HepG2 (cell line): ENCODE measurements at regions not wholly inside any gene's neighbourhood (a gene's known extent, or its start where the extent isn't known, plus 50 kb on each side); places are given as distances from the start of the nearest gene placed in this dataset.

Experiments used
- ATAC-seq: fragments of 200-7000 bp; cut with Tn5 transposase; 3 replicates; pipeline ENCODE4 v1.9.1; 2020; ENCODE audit warnings: mild to moderate bottlenecking, moderate library complexity
- BruUV-seq: library from RNA; stranded (reverse); fragments of 400-500 nt; replicated peaks from 2 replicates; lab custom pipeline; 2021; lab: Mats Ljungman, UMichigan
- CTCF ChIA-PET: fragments of 300-600 bp; formaldehyde crosslinking; extraction: SDS; loops from one replicate; lab custom pipeline; 2021; ENCODE audit warnings: low total read pairs, inconsistent platforms, low intra/inter-chr PET ratio; lab: Yijun Ruan, JAX
- POLR2A ChIA-PET: fragments of 350-600 bp; sonication (Branson Sonifier 250); formaldehyde crosslinking; loops from one replicate; lab custom pipeline; 2020; ENCODE audit warnings: antibody characterized with exemption, inconsistent platforms; lab: Yijun Ruan, JAX
- DNase-seq: peaks from one replicate; pipeline ENCODE4 v3.0.0-alpha.2; 2015; ENCODE audit warnings: low spot score
- FAIRE-seq: peaks from 3 replicates; lab custom pipeline; 2011; peaks lifted over from hg19 to GRCh38; lab: Jason Lieb, UNC
- H2AFZ ChIP-seq: one replicate; pipeline ENCODE4 v1.6.1; 2011; ENCODE audit warnings: low read length, inconsistent platforms
- H3K27ac ChIP-seq: fragments of 300-600 bp; 3 replicates; pipeline ENCODE4 v1.8.0; 2011; ENCODE audit warnings: mixed run types, mild to moderate bottlenecking, mixed read lengths, low read length, inconsistent platforms; ENCODE audit not compliant: insufficient read depth; ENCODE audit errors: extremely low read length
- H3K27me3 ChIP-seq, 2 experiments: fragments of 200-600 bp in 1 of 2; 2 replicates in 1 of 2; 3 replicates in 1 of 2; pipeline versions ENCODE4 v1.6.0 to v1.8.0; 2011; ENCODE audit warnings: low read length in 2 of 2, mild to moderate bottlenecking in 2 of 2, moderate library complexity in 2 of 2, inconsistent platforms in 1 of 2; ENCODE audit not compliant: insufficient read depth in 2 of 2, control insufficient read depth in 1 of 2
- H3K36me3 ChIP-seq, 2 experiments: fragments of 200-600 bp in 1 of 2; replicated peaks in 1 of 2; 2 replicates in 1 of 2; 3 replicates in 1 of 2; pipeline versions ENCODE4 v1.5.1 to v1.8.0; 2011; ENCODE audit warnings: low read length in 2 of 2, inconsistent platforms in 1 of 2; ENCODE audit not compliant: insufficient read depth in 2 of 2, control insufficient read depth in 1 of 2
- H3K4me1 ChIP-seq: 2 replicates; pipeline ENCODE4 v1.5.1; 2012; ENCODE audit warnings: low read length, inconsistent platforms; ENCODE audit not compliant: insufficient read depth
- H3K4me2 ChIP-seq: 2 replicates; pipeline ENCODE4 v1.6.0; 2011; ENCODE audit warnings: low read depth, low read length, inconsistent platforms
- H3K4me3 ChIP-seq, 3 experiments: fragments of 200-600 bp in 1 of 3; sonication (generic), shearing (Covaris generic) in 1 of 3; replicated peaks in 1 of 3; 2 replicates each; pipeline ENCODE4 v1.5.1; 2011 to 2016; ENCODE audit warnings: low read length in 3 of 3, inconsistent platforms in 2 of 3, low read depth in 2 of 3, mild to moderate bottlenecking in 2 of 3, control low read depth in 1 of 3, mixed read lengths in 1 of 3; ENCODE audit not compliant: insufficient read depth in 1 of 3
- H3K79me2 ChIP-seq: one replicate; pipeline ENCODE4 v1.6.1; 2011; ENCODE audit warnings: low read length, inconsistent platforms; ENCODE audit not compliant: insufficient read depth
- H3K9ac ChIP-seq: 2 replicates; pipeline ENCODE4 v1.6.0; 2011; ENCODE audit warnings: mild to moderate bottlenecking, low read depth, low read length, inconsistent platforms; ENCODE audit not compliant: insufficient read depth
- H3K9me3 ChIP-seq: 2 replicates; pipeline ENCODE4 v1.5.1; 2012; ENCODE audit warnings: mild to moderate bottlenecking, low read length
- H4K20me1 ChIP-seq: 2 replicates; pipeline ENCODE4 v1.6.0; 2011; ENCODE audit warnings: inconsistent platforms, mild to moderate bottlenecking, low read length, moderate library complexity; ENCODE audit not compliant: insufficient read depth
- CHD4 ChIP-seq: fragments of 200-600 bp; sonication (generic); IDR thresholded peaks from 2 replicates; pipeline ENCODE4 v1.7.0; 2017; ENCODE audit warnings: mild to moderate bottlenecking, low read length, borderline replicate concordance
- EP300 ChIP-seq, 3 experiments: sonication (generic) in 1 of 3; formaldehyde crosslinking in 1 of 3; IDR thresholded peaks; 2 replicates each; pipeline versions ENCODE4 v1.5.1 to v1.6.1; 2011 to 2020; ENCODE audit warnings: low read depth in 2 of 3, low read length in 2 of 3, borderline replicate concordance in 1 of 3, improper control_type of control experiment in 1 of 3, mild to moderate bottlenecking in 1 of 3, missing genetic modification reagents in 1 of 3, moderate library complexity in 1 of 3
- MAFF ChIP-seq: IDR thresholded peaks from 2 replicates; pipeline ENCODE4 v1.6.1; 2011; ENCODE audit warnings: low read depth, low read length, improper control_type of control experiment
- MAFK ChIP-seq, 2 experiments: IDR thresholded peaks in 1 of 2; conservative IDR thresholded peaks in 1 of 2; 2 replicates each; pipeline ENCODE4 v1.6.1; 2011; ENCODE audit warnings: improper control_type of control experiment in 2 of 2, low read length in 2 of 2
- REPIN1 ChIP-seq: sonication (generic); formaldehyde crosslinking; IDR thresholded peaks from 2 replicates; pipeline ENCODE4 v1.8.0; 2022; ENCODE audit warnings: missing genetic modification reagents, low read depth, mild to moderate bottlenecking, borderline replicate concordance
- SALL1 ChIP-seq: sonication (generic); formaldehyde crosslinking; IDR thresholded peaks from 2 replicates; pipeline ENCODE4 v1.8.0; 2022; ENCODE audit warnings: mild to moderate bottlenecking, missing genetic modification reagents
- TEAD3 ChIP-seq: optimal IDR thresholded peaks from 2 replicates; pipeline ENCODE3; 2016; ENCODE audit warnings: borderline replicate concordance
- ZNF263 ChIP-seq: sonication (generic); formaldehyde crosslinking; IDR thresholded peaks from 2 replicates; pipeline ENCODE4 v1.4.0; 2020; ENCODE audit warnings: missing genetic modification reagents
- WGBS: methylation state at CpG from one replicate; pipeline ENCODE4 v1.1.6; 2017; ENCODE audit warnings: low lambda C conversion rate; 5-methylcytosine and 5-hydroxymethylcytosine counted together
- in situ Hi-C: cut with HindIII; loops from 2 replicates; pipeline ENCODE4 v1.10.0; 2017; ENCODE audit warnings: low pct_unique_long_range_greater_than_20kb; ENCODE audit not compliant: extremely low pct_ligation_motif_present
- intact Hi-C: fragments of 100-400 bp; cut with micrococcal nuclease; formaldehyde crosslinking; loops from one replicate; pipeline ENCODE4 v1.10.0; 2022; ENCODE audit not compliant: unreplicated experiment
- TF ChIP-seq, protein P1 (sequence below), 2 experiments: sonication (generic) in 1 of 2; formaldehyde crosslinking in 1 of 2; IDR thresholded peaks; 2 replicates each; pipeline versions ENCODE4 v1.6.1 to v1.9.0; 2014 to 2022; ENCODE audit warnings: antibody characterized with exemption in 1 of 2, borderline replicate concordance in 1 of 2, inconsistent platforms in 1 of 2, low read depth in 1 of 2, missing genetic modification reagents in 1 of 2
- TF ChIP-seq, protein P2 (sequence below): sonication (generic); formaldehyde crosslinking; IDR thresholded peaks from 2 replicates; pipeline ENCODE4 v1.5.1; 2020; ENCODE audit warnings: missing genetic modification reagents, mild to moderate bottlenecking, borderline replicate concordance
- TF ChIP-seq, protein P3 (sequence below): sonication (generic); formaldehyde crosslinking; IDR thresholded peaks from 2 replicates; pipeline ENCODE4 v1.8.0; 2022; ENCODE audit warnings: mild to moderate bottlenecking, missing genetic modification reagents, borderline replicate concordance

DNA sequence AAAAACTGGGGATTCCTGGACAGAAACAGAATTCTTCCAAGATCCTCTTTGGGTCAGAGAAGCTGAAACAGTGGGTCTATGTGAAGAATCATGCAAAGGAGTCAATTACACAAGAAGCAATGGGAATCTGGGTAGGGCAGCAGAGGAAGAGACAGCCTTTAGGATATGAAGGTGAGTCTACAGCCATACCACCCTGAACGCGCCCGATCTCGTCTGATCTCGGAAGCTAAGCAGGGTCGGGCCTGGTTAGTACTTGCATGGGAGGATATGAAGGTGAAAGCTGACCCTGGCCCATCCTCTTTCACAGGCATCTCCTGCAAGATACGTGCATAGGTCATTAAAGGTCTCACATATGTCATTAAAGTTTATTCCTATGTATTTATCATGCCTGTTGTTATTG, 1080.9 kb upstream of the FANCL start (continued):
- TF ChIP-seq, protein P1, sequence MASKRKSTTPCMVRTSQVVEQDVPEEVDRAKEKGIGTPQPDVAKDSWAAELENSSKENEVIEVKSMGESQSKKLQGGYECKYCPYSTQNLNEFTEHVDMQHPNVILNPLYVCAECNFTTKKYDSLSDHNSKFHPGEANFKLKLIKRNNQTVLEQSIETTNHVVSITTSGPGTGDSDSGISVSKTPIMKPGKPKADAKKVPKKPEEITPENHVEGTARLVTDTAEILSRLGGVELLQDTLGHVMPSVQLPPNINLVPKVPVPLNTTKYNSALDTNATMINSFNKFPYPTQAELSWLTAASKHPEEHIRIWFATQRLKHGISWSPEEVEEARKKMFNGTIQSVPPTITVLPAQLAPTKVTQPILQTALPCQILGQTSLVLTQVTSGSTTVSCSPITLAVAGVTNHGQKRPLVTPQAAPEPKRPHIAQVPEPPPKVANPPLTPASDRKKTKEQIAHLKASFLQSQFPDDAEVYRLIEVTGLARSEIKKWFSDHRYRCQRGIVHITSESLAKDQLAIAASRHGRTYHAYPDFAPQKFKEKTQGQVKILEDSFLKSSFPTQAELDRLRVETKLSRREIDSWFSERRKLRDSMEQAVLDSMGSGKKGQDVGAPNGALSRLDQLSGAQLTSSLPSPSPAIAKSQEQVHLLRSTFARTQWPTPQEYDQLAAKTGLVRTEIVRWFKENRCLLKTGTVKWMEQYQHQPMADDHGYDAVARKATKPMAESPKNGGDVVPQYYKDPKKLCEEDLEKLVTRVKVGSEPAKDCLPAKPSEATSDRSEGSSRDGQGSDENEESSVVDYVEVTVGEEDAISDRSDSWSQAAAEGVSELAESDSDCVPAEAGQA (IDR thresholded peaks at IDR 0.05; ENCODE audit: low read depth), result no peak
- TF ChIP-seq, protein P1 (CRISPR knock-in tag; IDR thresholded peaks at IDR 0.05; ENCODE audit: borderline replicate concordance), result no peak
- TF ChIP-seq, all 625 proteins: peak for 1

DNA sequence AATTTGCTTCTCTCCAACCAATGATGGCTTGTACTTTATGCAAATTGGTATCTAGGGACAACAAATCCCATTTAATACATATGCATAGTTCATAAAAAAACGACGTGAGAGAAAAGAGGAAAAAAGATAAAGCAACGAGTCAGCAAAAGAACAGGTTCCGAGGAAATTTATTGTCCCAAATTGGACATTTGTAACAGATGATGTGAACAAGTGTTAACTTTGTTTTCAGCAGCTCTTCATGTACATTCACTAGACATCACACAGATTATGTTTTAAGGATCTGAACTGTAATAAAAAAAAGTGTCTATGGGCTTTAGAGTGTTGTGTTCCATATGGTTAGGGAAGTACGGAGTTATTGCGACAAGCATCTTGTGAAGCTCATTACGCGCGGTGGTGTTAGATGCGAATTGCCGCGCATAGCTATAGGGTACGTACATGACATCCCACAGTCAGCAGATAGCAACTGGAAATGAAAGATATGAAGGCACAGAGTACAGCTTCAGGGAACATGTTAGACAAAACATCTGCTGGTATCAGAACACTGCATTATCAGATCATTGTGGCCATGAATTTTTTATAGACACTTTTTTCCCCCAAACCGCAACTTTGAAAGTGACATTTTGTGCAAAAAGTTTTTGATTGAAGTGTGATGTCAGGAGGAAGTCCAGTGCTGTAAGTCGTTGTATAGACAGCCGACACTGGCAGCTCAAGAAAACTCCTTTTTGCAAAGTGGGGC, 1073.1 kb upstream of the FANCL start:
- 51% methylated on average over 16 of the region's 16 CpGs for whole genome bisulfite sequencing
- H3K4me1 ChIP-seq, result no peaks in the 10 kb centered on the region
- DNase-seq, result no peak
- H3K27ac ChIP-seq, result no peak overlapping the region
- no peak for FAIRE-seq
- H3K4me3 ChIP-seq, result no peak overlapping the region
- no peak overlapping the region for H2AFZ ChIP-seq
- ATAC-seq, result no peak
- ChIA-PET CTCF (no interaction called here), POLR2A (no interaction called here)
- no peaks in the 10 kb centered on the region for H3K36me3 ChIP-seq
- no TSS peak for BruUV-seq
- H3K9ac ChIP-seq, result no peak overlapping the region
- in situ Hi-C loops, result no loop called here
- no peak overlapping the region for H3K4me2 ChIP-seq
- no peaks in the 10 kb centered on the region for H3K79me2 ChIP-seq
- H4K20me1 ChIP-seq, result no peaks in the 10 kb centered on the region
- no peaks in the 10 kb centered on the region for H3K9me3 ChIP-seq
- H3K27me3 ChIP-seq, result no peaks in the 10 kb centered on the region
- intact Hi-C loops, result no loop called here
- peak; percentile 24 to 63; a peak in 3 of 4 replicates for TF ChIP-seq MAFK (conservative IDR thresholded peaks at IDR 0.05 in 1 of 2, IDR thresholded peaks at IDR 0.05 in 1 of 2; ENCODE audit: low read length in 2 of 2)
- TF ChIP-seq CHD4, result no peak
- no peak for TF ChIP-seq TEAD3
- TF ChIP-seq, protein P2, sequence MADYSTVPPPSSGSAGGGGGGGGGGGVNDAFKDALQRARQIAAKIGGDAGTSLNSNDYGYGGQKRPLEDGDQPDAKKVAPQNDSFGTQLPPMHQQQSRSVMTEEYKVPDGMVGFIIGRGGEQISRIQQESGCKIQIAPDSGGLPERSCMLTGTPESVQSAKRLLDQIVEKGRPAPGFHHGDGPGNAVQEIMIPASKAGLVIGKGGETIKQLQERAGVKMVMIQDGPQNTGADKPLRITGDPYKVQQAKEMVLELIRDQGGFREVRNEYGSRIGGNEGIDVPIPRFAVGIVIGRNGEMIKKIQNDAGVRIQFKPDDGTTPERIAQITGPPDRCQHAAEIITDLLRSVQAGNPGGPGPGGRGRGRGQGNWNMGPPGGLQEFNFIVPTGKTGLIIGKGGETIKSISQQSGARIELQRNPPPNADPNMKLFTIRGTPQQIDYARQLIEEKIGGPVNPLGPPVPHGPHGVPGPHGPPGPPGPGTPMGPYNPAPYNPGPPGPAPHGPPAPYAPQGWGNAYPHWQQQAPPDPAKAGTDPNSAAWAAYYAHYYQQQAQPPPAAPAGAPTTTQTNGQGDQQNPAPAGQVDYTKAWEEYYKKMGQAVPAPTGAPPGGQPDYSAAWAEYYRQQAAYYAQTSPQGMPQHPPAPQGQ (CRISPR knock-in tag), result no peak
- no peak for TF ChIP-seq ZNF263 (CRISPR knock-in tag)
- TF ChIP-seq SALL1 (CRISPR knock-in tag), result no peak
- TF ChIP-seq EP300 (IDR thresholded peaks at IDR 0.05; ENCODE audit: low read depth in 2 of 2, low read length in 2 of 2), result no peak
- no peak for TF ChIP-seq EP300 (CRISPR knock-in tag; IDR thresholded peaks at IDR 0.05; ENCODE audit: borderline replicate concordance)
- no peak for TF ChIP-seq REPIN1 (CRISPR knock-in tag)
- 0 out of 2 replicates have a peak, but pooled peaks have one; percentile 38 for TF ChIP-seq MAFF
- TF ChIP-seq, protein P3, sequence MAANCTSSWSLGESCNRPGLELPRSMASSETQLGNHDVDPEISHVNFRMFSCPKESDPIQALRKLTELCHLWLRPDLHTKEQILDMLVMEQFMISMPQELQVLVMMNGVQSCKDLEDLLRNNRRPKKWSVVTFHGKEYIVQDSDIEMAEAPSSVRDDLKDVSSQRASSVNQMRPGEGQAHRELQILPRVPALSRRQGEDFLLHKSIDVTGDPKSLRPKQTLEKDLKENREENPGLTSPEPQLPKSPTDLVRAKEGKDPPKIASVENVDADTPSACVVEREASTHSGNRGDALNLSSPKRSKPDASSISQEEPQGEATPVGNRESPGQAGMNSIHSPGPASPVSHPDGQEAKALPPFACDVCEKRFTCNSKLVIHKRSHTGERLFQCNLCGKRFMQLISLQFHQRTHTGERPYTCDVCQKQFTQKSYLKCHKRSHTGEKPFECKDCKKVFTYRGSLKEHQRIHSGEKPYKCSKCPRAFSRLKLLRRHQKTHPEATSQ, result no peak
